H9 (cell line): ENCODE measurements at regions not wholly inside any gene's neighbourhood (a gene's known extent, or its start where the extent isn't known, plus 50 kb on each side); places are given as distances from the start of the nearest gene placed in this dataset.

Source experiments
- DNase-seq: peaks from one replicate; pipeline ENCODE4 v3.0.0-alpha.2; 2017
- H2AFZ ChIP-seq: one replicate; pipeline ENCODE4 v1.6.1; 2013; ENCODE audit warnings: mild to moderate bottlenecking, low read length, control low read depth, moderate library complexity
- H2AK5ac ChIP-seq: 2 replicates; pipeline ENCODE4 v1.6.1; 2013; ENCODE audit warnings: low read length, control low read depth, mixed read lengths; ENCODE audit not compliant: insufficient read length
- H2BK120ac ChIP-seq: one replicate; pipeline ENCODE4 v1.6.1; 2013; ENCODE audit warnings: low read depth, mild to moderate bottlenecking, low read length, control low read depth, inconsistent platforms; ENCODE audit not compliant: poor library complexity, severe bottlenecking
- H2BK12ac ChIP-seq: 2 replicates; pipeline ENCODE4 v1.6.1; 2013; ENCODE audit warnings: low read length, control low read depth, mixed read lengths, low read depth; ENCODE audit not compliant: insufficient read length
- H2BK15ac ChIP-seq: 2 replicates; pipeline ENCODE4 v1.6.1; 2013; ENCODE audit warnings: low read depth, low read length, control low read depth
- H2BK20ac ChIP-seq: one replicate; pipeline ENCODE4 v1.6.1; 2013; ENCODE audit warnings: low read depth, mild to moderate bottlenecking, low read length, control low read depth, inconsistent platforms; ENCODE audit not compliant: poor library complexity, severe bottlenecking
- H2BK5ac ChIP-seq: 2 replicates; pipeline ENCODE4 v1.6.1; 2013; ENCODE audit warnings: low read length, control low read depth, mixed read lengths; ENCODE audit not compliant: insufficient read length
- H3K14ac ChIP-seq: 2 replicates; pipeline ENCODE4 v1.6.1; 2013; ENCODE audit warnings: low read length, control low read depth; ENCODE audit not compliant: insufficient read depth
- H3K18ac ChIP-seq: 2 replicates; pipeline ENCODE4 v1.6.1; 2013; ENCODE audit warnings: low read depth, mild to moderate bottlenecking, mixed read lengths, low read length, control low read depth; ENCODE audit not compliant: insufficient read length
- H3K23ac ChIP-seq: 2 replicates; pipeline ENCODE4 v1.6.1; 2013; ENCODE audit warnings: low read length, control low read depth, mixed read lengths, low read depth; ENCODE audit not compliant: insufficient read length
- H3K23me2 ChIP-seq: 2 replicates; pipeline ENCODE4 v1.6.1; 2013; ENCODE audit warnings: low read depth, mild to moderate bottlenecking, mixed read lengths, low read length, control low read depth; ENCODE audit not compliant: insufficient read length, poor library complexity, severe bottlenecking
- H3K27ac ChIP-seq: 2 replicates; pipeline ENCODE4 v1.5.1; 2013; ENCODE audit warnings: low read length, control low read depth, mixed read lengths, low read depth; ENCODE audit not compliant: insufficient read length
- H3K27me3 ChIP-seq: 2 replicates; pipeline ENCODE4 v1.6.1; 2013; ENCODE audit warnings: low read length, control low read depth, inconsistent platforms; ENCODE audit not compliant: insufficient read depth
- H3K4ac ChIP-seq: 2 replicates; pipeline ENCODE4 v1.6.1; 2013; ENCODE audit warnings: low read depth, mild to moderate bottlenecking, control low read depth, inconsistent platforms, low read length, moderate library complexity
- H3K4me1 ChIP-seq: 2 replicates; pipeline ENCODE4 v1.6.1; 2013; ENCODE audit warnings: low read length, control low read depth, inconsistent platforms; ENCODE audit not compliant: insufficient read depth
- H3K4me2 ChIP-seq: 2 replicates; pipeline ENCODE4 v1.6.1; 2013; ENCODE audit warnings: low read length, control low read depth, mixed read lengths; ENCODE audit not compliant: insufficient read length, insufficient read depth
- H3K56ac ChIP-seq: 2 replicates; pipeline ENCODE4 v1.6.1; 2013; ENCODE audit warnings: low read depth, mild to moderate bottlenecking, mixed read lengths, low read length, control low read depth; ENCODE audit not compliant: insufficient read length
- H3K79me1 ChIP-seq: 2 replicates; pipeline ENCODE4 v1.6.1; 2013; ENCODE audit warnings: low read depth, mild to moderate bottlenecking, moderate library complexity, low read length, control low read depth, inconsistent platforms; ENCODE audit not compliant: insufficient read depth, poor library complexity, severe bottlenecking
- H3K79me2 ChIP-seq: 2 replicates; pipeline ENCODE4 v1.6.1; 2013; ENCODE audit warnings: low read length, control low read depth, inconsistent platforms; ENCODE audit not compliant: insufficient read depth
- H3K9ac ChIP-seq: 2 replicates; pipeline ENCODE4 v1.6.1; 2013; ENCODE audit warnings: low read length, control low read depth, mixed read lengths; ENCODE audit not compliant: insufficient read length; ENCODE audit errors: extremely low read depth
- H3K9me3 ChIP-seq: one replicate; pipeline ENCODE4 v1.6.1; 2013; ENCODE audit warnings: low read depth, low read length, inconsistent platforms; ENCODE audit not compliant: control insufficient read depth
- H3T11ph ChIP-seq: one replicate; pipeline ENCODE4 v1.6.1; 2013; ENCODE audit warnings: mild to moderate bottlenecking, low read length, control low read depth, inconsistent platforms
- H4K20me1 ChIP-seq: one replicate; pipeline ENCODE4 v1.6.1; 2013; ENCODE audit not compliant: control insufficient read depth, insufficient read length, insufficient read depth
- H4K5ac ChIP-seq: 2 replicates; pipeline ENCODE4 v1.6.1; 2013; ENCODE audit warnings: low read depth, mild to moderate bottlenecking, mixed read lengths, low read length, control low read depth; ENCODE audit not compliant: insufficient read length
- H4K8ac ChIP-seq: replicated peaks from 2 replicates; pipeline ENCODE4 v1.6.1; 2013; ENCODE audit warnings: low read length, control low read depth, mixed read lengths, low read depth; ENCODE audit not compliant: insufficient read length
- H4K91ac ChIP-seq: 2 replicates; pipeline ENCODE4 v1.6.1; 2013; ENCODE audit warnings: low read depth, mild to moderate bottlenecking, moderate library complexity, mixed read lengths, low read length, control low read depth; ENCODE audit not compliant: insufficient read length
- H3K27ac Mint-ChIP-seq, 3 experiments: 2 replicates in 2 of 3; 3 replicates in 1 of 3; pipeline ENCODE4 v1.8.0; 2020 to 2021; ENCODE audit warnings: mixed read lengths in 3 of 3, mild to moderate bottlenecking in 1 of 3, moderate library complexity in 1 of 3
- H3K27me3 Mint-ChIP-seq: 2 replicates; pipeline ENCODE4 v1.8.0; 2021; ENCODE audit warnings: low read depth, mild to moderate bottlenecking, moderate library complexity, mixed read lengths
- H3K36me3 Mint-ChIP-seq, 3 experiments: 2 replicates in 2 of 3; 3 replicates in 1 of 3; pipeline ENCODE4 v1.8.0; 2020 to 2021; ENCODE audit warnings: low read depth in 3 of 3, mixed read lengths in 3 of 3; ENCODE audit not compliant: insufficient read depth in 1 of 3
- H3K4me1 Mint-ChIP-seq, 2 experiments: 2 replicates each; pipeline ENCODE4 v1.8.0; 2020; ENCODE audit warnings: mixed read lengths in 2 of 2
- H3K4me3 Mint-ChIP-seq, 2 experiments: 2 replicates in 1 of 2; 3 replicates in 1 of 2; pipeline ENCODE4 v1.8.0; 2020 to 2021; ENCODE audit warnings: mild to moderate bottlenecking in 2 of 2, mixed read lengths in 2 of 2, moderate library complexity in 1 of 2
- H3K9me3 Mint-ChIP-seq, 2 experiments: 2 replicates in 1 of 2; 3 replicates in 1 of 2; pipeline ENCODE4 v1.8.0; 2020; ENCODE audit warnings: mild to moderate bottlenecking in 2 of 2, mixed read lengths in 2 of 2, moderate library complexity in 1 of 2
- CTCF ChIP-seq: fragments of 200-600 bp; sonication (generic); conservative IDR thresholded peaks from 3 replicates; pipeline ENCODE4 v1.8.0; 2021; ENCODE audit warnings: antibody characterized with exemption, mild to moderate bottlenecking
- WGBS: extraction: QIAGEN DNeasy Blood & Tissue Kit; methylation state at CpG from one replicate; pipeline ENCODE4 v1.1.7; 2013; ENCODE audit warnings: missing lambda C conversion rate, low lambda C conversion rate, mixed read lengths; ENCODE audit not compliant: insufficient read length; ENCODE audit errors: extremely low coverage; 5-methylcytosine and 5-hydroxymethylcytosine counted together

GRCh38 chr11:71075871-71076420, 176.4 kb downstream of the SHANK2 start:
- no peak overlapping the region for H3T11ph ChIP-seq
- no peak overlapping the region for H3K4ac ChIP-seq
- Mint-ChIP-seq H3K27ac (peak overlapping the region in 1 of 3 experiments; percentile 35; a peak in 2 of 7 replicates), H3K4me3 (no peak overlapping the region), H3K9me3 (peaks cover 17 to 21% of the 10 kb centered on the region in 2 experiments), H3K4me1 (peaks cover 16 to 18% of the 10 kb centered on the region in 2 experiments), H3K36me3 (peaks cover 26 to 48% (median 47%) of the 10 kb centered on the region in 3 experiments), H3K27me3 (peaks cover 1% of the 10 kb centered on the region; the same call in 1 of the 2 replicates)
- H3K4me1 ChIP-seq, result no peaks in the 10 kb centered on the region
- H2BK20ac ChIP-seq, result no peak overlapping the region
- peaks cover 8% of the 10 kb centered on the region for H3K9me3 ChIP-seq
- no peak overlapping the region for H4K8ac ChIP-seq
- no peak overlapping the region for H2BK120ac ChIP-seq
- H2AK5ac ChIP-seq, result no peak overlapping the region
- no peaks in the 10 kb centered on the region for H4K20me1 ChIP-seq
- no peaks in the 10 kb centered on the region for H3K79me1 ChIP-seq
- H3K23me2 ChIP-seq, result no peaks in the 10 kb centered on the region
- no peak overlapping the region for H2AFZ ChIP-seq
- H3K14ac ChIP-seq, result no peak overlapping the region
- H3K56ac ChIP-seq, result no peak overlapping the region
- H3K27me3 ChIP-seq, result no peaks in the 10 kb centered on the region
- no peak for DNase-seq
- no peak overlapping the region for H3K18ac ChIP-seq
- no peak overlapping the region for H3K27ac ChIP-seq
- no peaks in the 10 kb centered on the region for H3K79me2 ChIP-seq
- no peak overlapping the region for H2BK12ac ChIP-seq
- no peak overlapping the region for H4K5ac ChIP-seq
- no peak for TF ChIP-seq CTCF
- H2BK5ac ChIP-seq, result no peak overlapping the region
- H3K4me2 ChIP-seq, result no peak overlapping the region
- no peak overlapping the region for H2BK15ac ChIP-seq
- H4K91ac ChIP-seq, result no peak overlapping the region
- H3K9ac ChIP-seq, result no peak overlapping the region
- no CpG with 5 or more reads among the region's 10 CpGs for WGBS
- no peak overlapping the region for H3K23ac ChIP-seq
